Stimulated activated CD4-positive, alpha-beta T cell treated with anti-CD3 and anti-CD28 coated beads, Interleukin-12 subunit alpha, Interleukin-12 subunit beta, amount 100 ng/mL, for 24 hours (primary cell): ENCODE measurements at regions not wholly inside any gene's neighbourhood (a gene's known extent, or its start where the extent isn't known, plus 50 kb on each side); places are given as distances from the start of the nearest gene placed in this dataset.
"Not testable (repeated sequence)": the region's sequence is repeated elsewhere in the genome, so short reads cannot be mapped to it uniquely, and the experiment has no call there.

Source experiments
- DNase-seq, 2 experiments: peaks; one replicate each; pipeline ENCODE4 v3.0.0-alpha.2; 2020; ENCODE audit warnings: low read depth in 2 of 2

- not testable (repeated sequence) for DNase-seq
Measured at GRCh38 chr4:12461576-12461975, 1022.6 kb downstream of the RAB28 start.

GRCh38 chr4:12459126-12459525 lies 1025.0 kb downstream of the RAB28 start:
- no peak for DNase-seq

- no peak for DNase-seq
Measured at GRCh38 chr4:12458621-12459020, 1025.5 kb downstream of the RAB28 start.

GRCh38 chr4:12452291-12452690 lies 1023.6 kb upstream of the HS3ST1 start:
- DNase-seq: no peak

GRCh38 chr4:12447451-12447850 lies 1018.8 kb upstream of the HS3ST1 start:
- no peak for DNase-seq

- no peak for DNase-seq
Measured at GRCh38 chr4:12446657-12447185, 1018.0 kb upstream of the HS3ST1 start.

- no peak for DNase-seq
Measured at GRCh38 chr4:12446256-12446655, 1017.6 kb upstream of the HS3ST1 start.

- no peak for DNase-seq
Measured at GRCh38 chr4:12445711-12446235, 1017.1 kb upstream of the HS3ST1 start.

- no peak for DNase-seq
Measured at GRCh38 chr4:12439633-12440305, 1011.1 kb upstream of the HS3ST1 start.

- DNase-seq: not testable (repeated sequence)
Measured at GRCh38 chr4:12431259-12431658, 1002.6 kb upstream of the HS3ST1 start.

- no peak for DNase-seq
Measured at GRCh38 chr4:12421364-12421763, 992.7 kb upstream of the HS3ST1 start.

- DNase-seq: no peak
Measured at GRCh38 chr4:12416755-12417154, 988.1 kb upstream of the HS3ST1 start.

GRCh38 chr4:12414181-12414812 lies 985.6 kb upstream of the HS3ST1 start:
- no peak for DNase-seq

- DNase-seq: no peak
Measured at GRCh38 chr4:12411072-12411471, 982.4 kb upstream of the HS3ST1 start.

GRCh38 chr4:12409507-12410190 lies 981.0 kb upstream of the HS3ST1 start:
- no peak for DNase-seq

GRCh38 chr4:12408364-12408763 lies 979.7 kb upstream of the HS3ST1 start:
- DNase-seq: no peak

GRCh38 chr4:12403175-12403574 lies 974.5 kb upstream of the HS3ST1 start:
- no peak for DNase-seq

GRCh38 chr4:12399781-12400180 lies 971.1 kb upstream of the HS3ST1 start:
- no peak for DNase-seq

GRCh38 chr4:12393631-12394262 lies 965.1 kb upstream of the HS3ST1 start:
- DNase-seq: no peak

GRCh38 chr4:12389604-12390003 lies 960.9 kb upstream of the HS3ST1 start:
- no peak for DNase-seq

- no peak for DNase-seq
Measured at GRCh38 chr4:12382567-12382966, 953.9 kb upstream of the HS3ST1 start.

GRCh38 chr4:12379191-12379590 lies 950.5 kb upstream of the HS3ST1 start:
- no peak for DNase-seq
